ENCODE measurements at regions not wholly inside any gene's neighbourhood (a gene's known extent, or its start where the extent isn't known, plus 50 kb on each side); places are given as distances from the start of the nearest gene placed in this dataset.
"Not testable (repeated sequence)": the region's sequence is repeated elsewhere in the genome, so short reads cannot be mapped to it uniquely, and the experiment has no call there.

DNA sequence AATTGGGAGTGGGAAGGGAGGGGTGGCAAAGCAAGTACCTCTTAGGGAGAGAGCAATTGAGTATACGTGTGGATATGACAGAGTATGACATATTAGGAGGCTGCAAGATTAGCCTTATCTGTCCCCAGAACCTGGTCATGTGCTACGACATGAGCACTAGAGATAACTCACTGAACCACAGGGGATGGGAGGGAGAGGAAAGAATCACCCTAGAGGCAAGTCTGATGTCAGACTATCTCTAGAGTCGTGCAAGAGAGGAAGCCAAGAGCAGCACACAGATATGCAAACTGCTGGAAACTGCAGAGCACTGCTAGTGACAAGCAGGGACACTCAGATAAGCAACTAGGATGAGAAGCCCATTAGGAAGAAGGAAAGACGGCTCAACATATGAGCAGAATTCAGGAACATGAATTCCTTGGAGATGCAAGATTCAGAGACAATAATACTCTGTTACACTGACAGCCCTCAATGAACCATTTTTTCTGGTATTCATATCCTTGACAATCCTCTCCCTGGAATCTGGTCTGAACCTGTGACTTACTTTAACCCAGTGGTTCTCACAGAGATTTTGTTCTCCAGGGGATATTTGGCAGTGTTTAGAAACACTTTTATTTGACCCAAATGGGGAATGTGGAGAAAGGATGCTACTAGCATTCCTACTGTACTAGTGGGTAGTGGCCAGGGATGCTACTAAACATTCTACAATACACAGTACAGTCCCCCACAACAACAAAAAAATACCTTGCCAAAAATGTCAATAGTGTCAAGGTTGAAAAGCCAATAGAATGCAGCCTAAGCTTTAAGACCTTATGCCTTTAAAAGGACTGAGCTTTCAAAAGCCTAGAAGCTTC lies 84.0 kb upstream of the BMP2K start:
- DNase-seq (ENCODE audit: low spot score), result no peak

DNA sequence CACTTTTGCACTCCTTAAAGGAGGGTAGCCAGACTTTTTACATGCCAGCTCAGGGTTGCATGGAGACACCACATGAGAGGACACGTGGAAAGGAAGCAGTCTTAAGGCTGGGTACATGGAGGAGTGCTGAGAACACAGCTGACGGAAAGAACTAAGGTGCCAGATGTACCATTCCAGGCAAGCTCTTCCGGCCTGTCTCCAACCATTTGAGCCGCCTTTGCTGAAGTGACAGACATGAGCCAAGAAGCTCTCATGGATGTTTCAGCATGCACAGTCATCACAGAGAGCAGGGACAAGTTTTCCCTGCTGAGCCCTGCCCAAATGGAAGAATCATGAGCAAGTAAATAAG lies 83.4 kb upstream of the BMP2K start:
- DNase-seq (ENCODE audit: low spot score), result no peak

DNA sequence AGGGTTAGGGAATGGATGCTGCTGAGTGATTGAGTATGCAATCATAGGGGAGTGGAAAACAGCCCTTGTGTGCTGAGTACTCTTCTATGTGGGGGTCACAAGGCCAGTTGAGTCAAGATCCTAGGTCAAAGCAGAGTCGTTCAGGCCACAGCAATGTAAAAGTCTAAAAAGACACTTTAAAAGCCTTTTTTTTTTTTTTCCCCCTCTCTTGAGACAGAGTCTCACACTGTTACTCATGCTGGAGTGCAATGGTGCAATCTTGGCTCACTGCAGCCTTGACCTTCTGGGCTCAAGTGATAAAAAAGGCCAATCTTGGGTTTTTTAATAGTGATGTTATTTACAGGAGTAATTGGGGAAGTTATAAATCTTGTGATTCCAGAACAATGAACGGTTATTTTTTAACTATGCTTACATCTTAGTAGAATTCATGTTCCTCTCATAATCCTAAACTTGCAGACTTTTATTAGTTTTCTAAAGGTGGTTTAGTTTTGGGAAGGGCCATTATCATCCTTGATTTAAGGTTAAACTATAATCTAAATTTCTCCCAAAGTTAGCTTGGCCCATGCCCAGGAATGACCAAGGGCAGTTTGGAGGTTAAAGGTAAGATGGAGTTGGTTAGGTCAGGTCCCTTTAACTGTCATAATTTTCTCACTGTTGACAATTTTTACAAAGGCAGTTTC lies 82.2 kb upstream of the BMP2K start:
- DNase-seq (ENCODE audit: low spot score), result no peak

DNA sequence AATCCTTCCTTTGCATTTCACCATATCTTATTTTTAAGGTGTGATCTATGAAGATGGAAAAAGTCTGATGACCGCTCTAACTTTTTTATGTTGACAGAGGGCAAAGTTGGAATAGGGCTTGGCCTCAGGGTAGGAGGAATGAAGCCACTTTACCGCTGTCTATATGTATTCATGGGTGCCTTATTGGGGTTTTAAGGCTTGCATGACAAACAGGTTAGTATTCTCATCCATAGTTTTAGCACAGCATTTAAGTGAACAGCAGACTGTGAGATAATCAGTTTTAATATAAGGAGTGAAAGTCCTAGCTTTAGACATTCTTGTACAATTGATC lies 81.7 kb upstream of the BMP2K start:
- no peak for DNase-seq (ENCODE audit: low spot score)

DNA sequence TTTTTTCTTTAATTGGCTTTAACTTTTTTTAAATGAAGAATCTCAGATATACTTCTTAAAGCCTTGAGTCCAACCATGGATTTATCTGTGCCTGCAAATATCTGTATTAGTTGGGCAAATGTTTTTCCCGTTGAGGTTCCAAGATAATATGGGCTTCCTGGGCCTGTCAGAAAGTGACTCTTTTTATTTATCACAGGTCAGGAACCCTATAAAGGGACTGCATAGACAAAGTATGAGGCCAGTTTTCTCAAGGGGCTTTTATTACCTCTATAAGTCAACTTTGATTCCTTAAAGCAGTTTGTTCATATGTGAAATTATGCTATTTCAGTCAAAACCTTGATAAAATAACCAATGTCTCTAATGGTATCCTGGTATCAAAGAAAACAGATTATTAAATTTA lies 80.2 kb upstream of the BMP2K start:
- DNase-seq (ENCODE audit: low spot score), result no peak

DNA sequence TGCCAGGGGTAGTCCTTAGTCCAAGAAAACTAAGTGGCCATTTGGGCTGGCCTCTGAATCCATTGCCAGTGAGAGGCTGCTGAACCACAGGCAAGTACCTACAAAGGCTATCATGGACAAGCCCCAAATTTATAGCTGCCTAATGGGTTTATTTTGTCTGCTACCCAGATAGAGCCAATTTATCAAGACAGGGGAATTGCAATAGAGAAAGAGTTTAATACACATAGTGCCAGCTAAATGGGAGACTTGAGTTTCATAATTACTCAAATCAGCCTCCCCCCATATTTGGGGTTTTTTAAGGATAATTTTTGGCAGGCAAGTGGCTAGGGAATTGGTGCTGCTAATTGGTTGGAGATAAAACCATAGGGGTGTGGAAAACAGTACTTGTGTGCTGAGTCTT lies 73.1 kb upstream of the BMP2K start:
- no peak for DNase-seq (ENCODE audit: low spot score)

DNA sequence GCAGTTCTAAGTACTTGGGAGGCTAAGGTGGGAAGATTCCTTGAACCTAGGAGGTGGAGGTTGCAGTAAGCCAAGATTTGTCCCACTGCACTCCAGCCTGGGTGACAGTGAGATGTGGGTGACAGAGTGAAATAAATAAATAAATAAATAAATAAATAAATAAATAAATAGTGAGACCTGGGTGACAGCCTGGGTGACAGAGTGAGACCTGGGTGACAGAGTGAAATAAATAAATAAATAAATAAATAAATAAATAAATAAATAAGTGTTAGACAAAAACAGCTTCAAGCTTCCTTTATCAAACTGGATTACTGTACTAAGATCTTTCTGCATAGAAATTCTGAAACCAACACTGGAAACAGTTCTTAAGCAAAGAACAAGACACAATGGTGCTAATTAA lies 71.8 kb upstream of the BMP2K start:
- no peak for DNase-seq (ENCODE audit: low spot score)

DNA sequence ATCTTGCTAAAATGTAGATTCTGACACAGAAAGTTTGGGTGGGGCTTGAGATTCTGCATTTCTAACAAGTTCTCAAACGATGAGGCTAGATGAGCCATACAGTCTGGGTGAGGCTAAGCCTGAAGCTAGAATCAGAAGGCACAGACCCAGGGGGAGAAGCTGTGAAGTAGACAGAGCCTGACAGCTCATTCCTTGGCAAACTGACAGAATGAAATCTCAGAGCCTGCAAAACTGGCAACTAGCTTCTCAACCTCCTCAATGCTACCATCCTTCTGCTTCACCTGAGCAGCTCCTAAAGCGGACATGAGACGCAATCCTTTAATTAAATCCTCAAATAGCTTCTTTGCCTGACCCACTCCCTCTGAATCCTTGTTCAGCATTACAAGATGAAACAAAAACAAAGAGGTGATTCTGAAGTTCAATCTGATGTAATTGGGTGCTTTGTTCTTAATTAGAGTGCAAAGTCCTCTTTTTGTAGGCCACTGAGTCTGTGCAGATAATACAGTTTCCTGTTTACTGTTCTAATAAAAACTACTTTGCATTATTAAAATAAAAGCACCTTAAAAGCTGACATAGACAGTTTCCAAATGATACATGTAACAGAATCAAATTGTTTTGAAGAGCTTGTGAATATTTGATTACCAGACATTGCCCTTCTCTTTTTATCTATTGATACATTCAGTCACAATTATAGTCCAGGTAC lies 71.0 kb upstream of the BMP2K start:
- peak; percentile 76 for DNase-seq (ENCODE audit: low spot score)

DNA sequence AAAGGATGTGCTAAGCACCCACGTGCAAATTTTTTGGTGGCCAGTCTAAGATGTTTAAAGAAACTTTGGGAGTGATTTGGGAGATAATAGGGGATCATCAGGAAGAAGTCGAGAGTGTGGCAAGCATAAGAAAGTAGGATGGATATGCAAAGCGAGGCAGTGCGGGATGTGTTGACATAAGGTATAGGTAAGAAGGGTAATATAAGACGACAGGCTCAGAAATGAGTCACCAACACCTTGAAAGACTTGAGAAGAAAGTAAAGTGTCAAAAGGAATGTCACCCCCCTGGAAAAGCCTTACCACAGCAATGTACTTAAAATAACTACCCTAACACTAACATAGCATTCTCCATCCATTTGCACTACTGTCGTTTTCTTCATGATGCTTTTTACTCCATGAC lies 69.8 kb upstream of the BMP2K start:
- peak; percentile 39 for DNase-seq (ENCODE audit: low spot score)

DNA sequence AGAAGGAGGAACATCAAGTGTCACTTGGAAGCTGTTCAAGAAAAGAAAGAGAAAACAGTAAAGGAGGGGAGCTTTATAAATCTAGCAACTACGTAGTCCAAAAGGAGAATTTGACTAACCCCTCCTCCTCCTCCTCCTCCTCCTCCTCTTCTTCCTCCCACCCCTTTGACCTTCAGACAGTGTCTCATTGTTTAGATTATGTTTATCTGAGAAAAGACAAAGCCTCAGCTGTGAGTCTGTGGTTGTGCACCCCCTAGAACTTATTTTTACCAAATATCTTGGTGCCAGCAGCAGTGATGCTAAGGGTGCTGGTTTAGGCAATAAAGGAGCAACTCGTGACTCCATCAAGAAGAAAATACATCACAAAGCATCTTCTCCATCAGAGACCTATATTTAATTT lies 68.9 kb upstream of the BMP2K start:
- DNase-seq (ENCODE audit: low spot score), result no peak

DNA sequence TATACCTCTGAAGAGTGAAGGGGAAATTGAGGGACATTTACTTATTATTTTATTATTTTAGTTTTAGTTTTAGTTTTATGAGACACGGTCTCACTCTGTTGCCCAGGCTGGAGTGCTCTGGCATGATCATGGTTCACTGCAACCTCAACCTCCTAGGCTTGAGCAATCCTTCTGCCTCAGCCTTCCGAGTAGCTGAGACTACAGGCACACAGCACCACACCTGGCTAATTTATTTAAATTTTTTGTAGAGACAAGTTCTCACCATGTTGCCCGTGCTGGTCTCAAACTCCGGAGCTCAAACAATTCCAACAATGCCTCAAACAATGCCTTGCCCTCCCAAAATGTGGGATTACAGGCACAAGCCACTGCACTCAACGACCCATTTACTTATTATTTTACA lies 68.4 kb upstream of the BMP2K start:
- DNase-seq (ENCODE audit: low spot score), result no peak

DNA sequence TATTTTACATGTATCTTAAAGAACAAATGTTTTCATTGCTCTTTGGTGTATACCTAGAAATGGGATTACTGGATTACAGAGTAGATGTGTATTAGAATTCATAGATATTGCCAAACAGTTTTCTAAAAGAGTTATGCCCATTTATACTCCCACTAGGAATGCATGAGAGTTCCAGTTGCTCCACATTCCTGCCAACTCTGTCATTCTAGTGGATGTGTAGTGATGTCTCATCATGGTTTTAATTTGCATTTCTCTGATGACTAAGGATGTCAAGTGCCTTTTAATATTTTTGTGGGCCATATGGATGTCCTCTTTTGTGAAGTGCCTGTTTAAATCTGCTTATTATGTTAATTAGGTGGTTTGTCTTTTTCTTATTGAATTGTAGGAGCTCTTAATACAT lies 65.6 kb upstream of the BMP2K start:
- peak; percentile 81 for DNase-seq (ENCODE audit: low spot score)

DNA sequence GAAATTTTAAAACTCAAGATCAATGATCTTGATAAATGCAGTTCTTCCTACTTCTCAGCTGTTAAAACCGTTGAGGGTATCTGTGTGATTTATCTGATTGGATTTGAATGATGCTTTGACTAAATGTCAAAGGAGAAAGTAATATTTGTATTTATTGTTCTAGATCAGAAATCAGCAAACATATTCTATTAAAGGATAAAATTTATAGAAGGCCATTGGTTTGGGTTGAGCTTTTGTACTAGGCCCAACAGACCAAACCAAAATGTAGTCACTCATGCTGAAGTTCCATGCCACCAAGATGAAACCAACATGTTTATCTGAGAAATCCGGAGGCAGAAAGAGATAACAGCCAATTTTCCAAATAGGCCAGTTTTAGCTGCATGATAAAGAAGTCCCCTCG lies 64.5 kb upstream of the BMP2K start:
- DNase-seq (ENCODE audit: low spot score), result no peak

DNA sequence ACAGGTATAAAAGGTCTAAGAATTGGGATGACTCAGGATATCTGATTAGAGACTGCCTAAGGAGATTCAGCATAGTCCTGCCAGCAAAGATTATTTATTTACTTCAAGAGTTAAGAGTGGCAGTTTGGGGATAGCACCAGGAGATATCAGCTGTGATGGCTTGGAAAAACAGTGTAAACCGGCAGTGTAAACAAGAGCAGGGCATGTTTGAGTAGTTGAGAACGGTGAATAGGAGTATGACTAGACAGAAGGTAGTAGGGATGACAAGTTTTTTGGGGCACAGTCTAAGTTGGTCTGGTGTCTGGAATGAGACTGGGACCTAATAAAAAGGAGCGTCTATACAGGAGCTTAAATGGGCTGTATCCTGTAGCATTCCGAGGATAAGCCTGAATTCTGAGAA lies 61.6 kb upstream of the BMP2K start:
- DNase-seq (ENCODE audit: low spot score), result not testable (repeated sequence)

DNA sequence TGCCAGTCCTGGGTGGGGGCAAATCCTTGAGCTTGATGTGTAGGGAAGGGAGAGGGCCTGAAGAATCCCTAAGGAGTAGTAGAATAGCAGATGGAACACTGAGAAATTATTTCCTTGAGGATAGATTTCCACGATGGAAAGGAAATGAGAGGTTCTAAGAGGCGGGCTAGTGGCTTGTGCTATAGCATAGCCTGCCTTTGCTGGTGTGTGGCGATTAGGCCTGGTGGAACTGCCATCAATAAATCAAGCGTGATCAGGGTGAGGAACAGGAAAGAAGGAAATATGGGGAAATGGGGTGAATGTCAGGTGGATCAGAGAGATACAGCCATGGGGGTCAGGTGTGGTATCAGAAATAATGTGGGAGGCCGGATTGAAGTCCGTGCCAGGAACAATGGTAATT lies 60.8 kb upstream of the BMP2K start:
- not testable (repeated sequence) for DNase-seq (ENCODE audit: low spot score)

DNA sequence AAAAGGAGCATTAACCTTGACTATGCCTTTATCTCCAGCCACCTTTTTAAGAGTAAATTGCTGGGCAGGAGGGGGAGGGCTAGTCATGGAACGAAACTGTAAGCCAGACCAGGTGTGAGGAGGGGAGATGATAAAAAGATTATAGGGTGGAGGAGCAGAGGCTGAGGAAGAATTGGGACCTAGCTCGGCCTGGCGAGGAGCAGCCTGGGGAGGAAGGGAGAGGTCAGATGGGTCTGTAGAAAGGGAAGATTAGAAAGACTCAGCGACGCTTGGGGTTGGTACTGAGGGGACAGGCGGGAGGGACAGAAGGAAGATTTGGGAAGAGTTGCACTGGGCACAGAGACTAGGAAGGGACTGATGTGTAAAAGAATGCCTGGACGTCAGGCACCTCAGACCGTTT lies 58.4 kb upstream of the BMP2K start:
- not testable (repeated sequence) for DNase-seq (ENCODE audit: low spot score)

DNA sequence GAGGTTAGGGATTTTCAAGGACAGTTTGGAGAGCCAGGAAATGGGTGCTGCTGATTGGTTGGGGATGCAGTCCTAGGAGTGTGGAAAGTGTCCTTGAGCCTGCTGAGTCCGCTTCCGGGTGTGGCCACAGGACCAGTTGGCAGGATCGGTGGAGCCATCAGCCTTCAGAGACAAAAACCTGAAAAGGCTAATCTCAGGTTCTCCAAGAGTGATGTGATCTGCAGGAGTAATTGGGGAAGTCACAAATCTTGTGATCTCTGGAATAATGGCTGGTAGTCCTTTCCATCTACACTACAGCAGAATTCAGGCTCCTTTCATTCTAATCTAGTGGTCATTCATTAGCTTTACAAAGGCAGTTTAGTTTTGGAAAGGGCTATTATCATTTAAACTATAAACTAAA lies 55.9 kb upstream of the BMP2K start:
- DNase-seq (ENCODE audit: low spot score), result no peak

DNA sequence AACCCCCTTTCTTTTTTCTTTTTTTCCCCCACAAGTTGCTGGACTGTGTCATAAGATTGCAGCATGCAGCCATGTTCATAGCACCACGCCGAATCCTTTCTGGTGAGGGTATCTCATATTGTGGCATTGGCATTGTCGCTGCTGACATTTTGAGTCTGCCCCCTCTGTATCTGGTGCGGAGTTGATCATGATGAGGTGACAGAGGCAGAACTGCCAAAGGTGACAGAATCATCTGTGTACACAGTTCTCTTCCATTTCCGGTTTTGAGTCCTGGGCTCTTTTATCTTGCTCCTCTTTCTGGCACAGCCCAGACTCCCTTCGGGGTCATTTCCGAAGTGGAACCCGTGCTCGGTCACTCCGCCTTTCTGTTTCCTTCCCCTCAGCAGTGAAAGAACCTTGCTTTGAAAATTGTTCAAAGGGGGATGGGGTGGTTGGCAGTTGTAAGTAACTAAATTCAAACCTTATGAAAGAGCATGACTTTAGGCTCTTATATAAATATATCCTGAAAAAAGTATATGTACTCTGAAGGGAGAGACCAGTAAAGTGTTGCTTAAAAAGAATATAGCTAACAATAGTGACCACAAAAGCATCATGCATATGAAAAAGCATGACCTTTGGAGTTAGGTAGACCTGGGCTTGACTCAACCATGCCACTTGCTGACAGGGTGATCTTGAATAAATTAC lies 55.0 kb upstream of the BMP2K start:
- no peak for DNase-seq (ENCODE audit: low spot score)

DNA sequence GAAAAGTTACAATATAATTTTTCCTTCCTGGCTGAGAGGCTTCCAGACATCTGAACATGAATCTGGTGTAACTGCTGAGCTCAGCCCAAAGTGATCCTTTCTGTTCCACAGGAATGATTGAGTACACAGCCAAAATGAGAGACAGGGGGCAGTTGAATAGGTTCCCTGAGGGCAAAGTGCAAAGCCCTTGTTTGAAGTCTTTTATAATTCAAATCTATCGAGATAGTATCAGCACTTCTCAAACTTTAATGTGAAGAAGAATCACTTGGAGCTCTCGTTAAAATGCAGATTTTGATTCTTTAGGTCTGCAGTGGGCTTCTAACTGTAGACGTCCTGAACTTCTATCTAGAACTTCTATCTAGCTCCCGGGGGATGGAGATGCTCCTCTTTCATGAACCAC lies 54.4 kb upstream of the BMP2K start:
- no peak for DNase-seq (ENCODE audit: low spot score)

DNA sequence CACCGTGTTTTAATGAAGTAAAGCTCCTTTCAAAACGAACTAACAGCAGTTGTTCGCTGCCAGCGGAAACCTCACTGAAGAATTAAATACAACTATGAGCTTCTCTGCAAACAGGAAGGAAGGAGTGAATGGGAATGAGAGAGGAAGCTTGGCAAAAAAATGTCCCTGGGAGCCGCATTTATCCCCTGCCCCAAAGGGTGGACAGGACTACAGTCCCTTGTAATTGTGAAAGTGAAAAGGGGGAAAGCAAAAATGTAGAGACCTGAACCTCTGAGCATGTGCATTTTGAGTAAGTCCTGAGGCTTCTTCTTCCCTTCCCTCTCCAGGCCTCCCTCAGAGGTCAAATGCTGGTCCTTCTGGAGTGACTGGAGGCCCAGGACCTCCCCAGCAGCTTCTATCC lies 53.8 kb upstream of the BMP2K start:
- DNase-seq (ENCODE audit: low spot score), result no peak

DNA sequence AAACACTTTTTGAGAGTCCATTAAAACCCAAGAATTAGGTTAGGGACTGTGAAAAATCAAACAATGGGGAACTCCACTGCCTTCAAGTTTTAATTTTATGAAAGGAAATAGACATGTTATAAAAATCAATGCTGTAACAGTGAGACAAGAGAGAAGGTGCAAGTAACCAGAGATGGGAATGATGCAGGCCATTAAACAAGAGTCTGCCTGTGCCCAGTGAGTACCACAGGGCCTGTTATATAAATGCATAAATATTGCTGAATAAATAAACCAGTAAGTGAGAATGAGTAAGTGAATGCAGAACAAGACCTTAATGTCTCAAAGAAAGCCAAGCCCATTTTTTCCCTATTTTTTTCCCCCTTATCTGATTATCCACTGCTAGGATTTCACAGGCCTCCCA lies 53.3 kb upstream of the BMP2K start:
- DNase-seq (ENCODE audit: low spot score), result no peak

Measured in kidney tubule cell (primary cell).